Progenitor cell of endocrine pancreas (in vitro differentiated cells): ENCODE measurements at regions not wholly inside any gene's neighbourhood (a gene's known extent, or its start where the extent isn't known, plus 50 kb on each side); places are given as distances from the start of the nearest gene placed in this dataset.

ENCODE experiments used
- DNase-seq: peaks from one replicate; pipeline ENCODE4 v3.0.0; 2021; ENCODE audit warnings: low spot score; ENCODE audit not compliant: unreplicated experiment
- H3K27ac Mint-ChIP-seq: 2 replicates; pipeline ENCODE4 v1.8.0; 2021; ENCODE audit warnings: mild to moderate bottlenecking, moderate library complexity, mixed read lengths
- H3K27me3 Mint-ChIP-seq: 2 replicates; pipeline ENCODE4 v1.8.0; 2021; ENCODE audit warnings: mixed read lengths
- H3K36me3 Mint-ChIP-seq: 2 replicates; pipeline ENCODE4 v1.8.0; 2022; ENCODE audit warnings: mixed read lengths; ENCODE audit not compliant: insufficient read depth
- H3K4me1 Mint-ChIP-seq: 2 replicates; pipeline ENCODE4 v1.8.0; 2021; ENCODE audit warnings: low read depth, mixed read lengths
- H3K4me3 Mint-ChIP-seq: 2 replicates; pipeline ENCODE4 v1.8.0; 2021; ENCODE audit warnings: low read depth, mild to moderate bottlenecking, moderate library complexity, mixed read lengths
- H3K9me3 Mint-ChIP-seq: 2 replicates; pipeline ENCODE4 v1.8.0; 2021; ENCODE audit warnings: low read depth, mixed read lengths
- TF ChIP-seq, protein P1 (sequence below): fragments of 200-600 bp; sonication (generic); IDR thresholded peaks from one replicate; pipeline ENCODE4 v1.5.0; 2021; ENCODE audit warnings: antibody characterized with exemption, mild to moderate bottlenecking; ENCODE audit not compliant: unreplicated experiment

GRCh38 chr1:38718031-38718430 lies 141.5 kb downstream of the RRAGC start:
- Mint-ChIP-seq H3K4me1 (no peaks in the 10 kb centered on the region), H3K27me3 (peaks cover 8% of the 10 kb centered on the region), H3K4me3 (no peak overlapping the region), H3K27ac (no peak overlapping the region), H3K9me3 (no peaks in the 10 kb centered on the region), H3K36me3 (no peaks in the 10 kb centered on the region)
- TF ChIP-seq, protein P1, sequence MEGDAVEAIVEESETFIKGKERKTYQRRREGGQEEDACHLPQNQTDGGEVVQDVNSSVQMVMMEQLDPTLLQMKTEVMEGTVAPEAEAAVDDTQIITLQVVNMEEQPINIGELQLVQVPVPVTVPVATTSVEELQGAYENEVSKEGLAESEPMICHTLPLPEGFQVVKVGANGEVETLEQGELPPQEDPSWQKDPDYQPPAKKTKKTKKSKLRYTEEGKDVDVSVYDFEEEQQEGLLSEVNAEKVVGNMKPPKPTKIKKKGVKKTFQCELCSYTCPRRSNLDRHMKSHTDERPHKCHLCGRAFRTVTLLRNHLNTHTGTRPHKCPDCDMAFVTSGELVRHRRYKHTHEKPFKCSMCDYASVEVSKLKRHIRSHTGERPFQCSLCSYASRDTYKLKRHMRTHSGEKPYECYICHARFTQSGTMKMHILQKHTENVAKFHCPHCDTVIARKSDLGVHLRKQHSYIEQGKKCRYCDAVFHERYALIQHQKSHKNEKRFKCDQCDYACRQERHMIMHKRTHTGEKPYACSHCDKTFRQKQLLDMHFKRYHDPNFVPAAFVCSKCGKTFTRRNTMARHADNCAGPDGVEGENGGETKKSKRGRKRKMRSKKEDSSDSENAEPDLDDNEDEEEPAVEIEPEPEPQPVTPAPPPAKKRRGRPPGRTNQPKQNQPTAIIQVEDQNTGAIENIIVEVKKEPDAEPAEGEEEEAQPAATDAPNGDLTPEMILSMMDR, result no peak
- DNase-seq, result no peak

GRCh38 chr1:38716229-38716628 lies 143.3 kb downstream of the RRAGC start:
- TF ChIP-seq, protein P1, result no peak
- Mint-ChIP-seq H3K27me3 (peaks cover 6% of the 10 kb centered on the region), H3K4me3 (no peak overlapping the region), H3K36me3 (no peaks in the 10 kb centered on the region), H3K9me3 (peaks cover 3% of the 10 kb centered on the region), H3K27ac (no peak overlapping the region), H3K4me1 (no peaks in the 10 kb centered on the region)
- DNase-seq, result no peak

GRCh38 chr1:38715415-38715814 lies 144.2 kb downstream of the RRAGC start:
- H3K4me1 Mint-ChIP-seq, result no peaks in the 10 kb centered on the region
- no peak overlapping the region for H3K27ac Mint-ChIP-seq
- H3K9me3 Mint-ChIP-seq, result peaks cover 3% of the 10 kb centered on the region
- DNase-seq, result no peak
- TF ChIP-seq, protein P1, result no peak
- H3K4me3 Mint-ChIP-seq, result no peak overlapping the region
- no peaks in the 10 kb centered on the region for H3K36me3 Mint-ChIP-seq
- H3K27me3 Mint-ChIP-seq, result no peaks in the 10 kb centered on the region

GRCh38 chr1:38712046-38712445 lies 147.5 kb downstream of the RRAGC start:
- H3K27ac Mint-ChIP-seq, result no peak overlapping the region
- TF ChIP-seq, protein P1, result no peak
- H3K9me3 Mint-ChIP-seq, result peaks cover 7% of the 10 kb centered on the region
- no peaks in the 10 kb centered on the region for H3K4me1 Mint-ChIP-seq
- no peak overlapping the region for H3K4me3 Mint-ChIP-seq
- no peak for DNase-seq
- no peaks in the 10 kb centered on the region for H3K27me3 Mint-ChIP-seq
- H3K36me3 Mint-ChIP-seq, result no peaks in the 10 kb centered on the region

GRCh38 chr1:38708701-38709258 lies 150.8 kb downstream of the RRAGC start:
- Mint-ChIP-seq H3K9me3 (peaks cover 22% of the 10 kb centered on the region), H3K36me3 (peaks cover 2% of the 10 kb centered on the region), H3K27ac (no peak overlapping the region), H3K4me3 (no peak overlapping the region), H3K4me1 (no peaks in the 10 kb centered on the region), H3K27me3 (no peaks in the 10 kb centered on the region)
- DNase-seq, result no peak
- TF ChIP-seq, protein P1, result no peak
